GM12872 (cell line): ENCODE measurements at regions not wholly inside any gene's neighbourhood (a gene's known extent, or its start where the extent isn't known, plus 50 kb on each side); places are given as distances from the start of the nearest gene placed in this dataset.
A peak's percentile ranks its signal among the peaks of the same experiment; 100 is the strongest.

Source experiments
- CTCF ChIP-seq: IDR thresholded peaks from 3 replicates; pipeline ENCODE4 v1.5.1; 2011; ENCODE audit warnings: low read depth, mild to moderate bottlenecking, low read length, moderate library complexity; ENCODE audit not compliant: insufficient read depth

GRCh38 chr6:164108869-164109769 is 694.6 kb downstream of the QKI start:
- no peak for TF ChIP-seq CTCF

GRCh38 chr6:164108092-164108491 is 693.6 kb downstream of the QKI start:
- no peak for TF ChIP-seq CTCF

- TF ChIP-seq CTCF: no peak
Observed at GRCh38 chr6:164107297-164107995, 692.9 kb downstream of the QKI start.

- TF ChIP-seq CTCF: peak; percentile 51
Observed at GRCh38 chr6:164106345-164106769, 691.8 kb downstream of the QKI start.

GRCh38 chr6:164105705-164106104 is 691.2 kb downstream of the QKI start:
- no peak for TF ChIP-seq CTCF

GRCh38 chr6:164104432-164104831 is 689.9 kb downstream of the QKI start:
- no peak for TF ChIP-seq CTCF

GRCh38 chr6:164102693-164103092 is 688.2 kb downstream of the QKI start:
- no peak for TF ChIP-seq CTCF
